HG02759 (cell line): ENCODE measurements at regions not wholly inside any gene's neighbourhood (a gene's known extent, or its start where the extent isn't known, plus 50 kb on each side); places are given as distances from the start of the nearest gene placed in this dataset.

Experiments
- ATAC-seq: cut with Tn5 transposase; IDR thresholded peaks from one replicate; pipeline ENCODE4 v1.9.1; 2021; ENCODE audit warnings: mild to moderate bottlenecking, moderate library complexity; ENCODE audit not compliant: unreplicated experiment

- peak; percentile 93 for ATAC-seq
These were observed 1196.9 kb downstream of the SORCS3 start for GRCh38 chr10:105837951-105838350.

- ATAC-seq: no peak
These were observed 1193.4 kb downstream of the SORCS3 start for GRCh38 chr10:105834261-105835059.

- no peak for ATAC-seq
These were observed 1186.0 kb downstream of the SORCS3 start for GRCh38 chr10:105827133-105827532.

GRCh38 chr10:105807935-105808587, 1167.0 kb downstream of the SORCS3 start:
- no peak for ATAC-seq

- ATAC-seq: no peak
These were observed 1162.1 kb downstream of the SORCS3 start for GRCh38 chr10:105803206-105803605.

GRCh38 chr10:105800641-105801040, 1159.6 kb downstream of the SORCS3 start:
- ATAC-seq: no peak

GRCh38 chr10:105798328-105798889, 1157.3 kb downstream of the SORCS3 start:
- no peak for ATAC-seq

- no peak for ATAC-seq
These were observed 1156.3 kb downstream of the SORCS3 start for GRCh38 chr10:105797234-105797890.

- no peak for ATAC-seq
These were observed 1152.0 kb downstream of the SORCS3 start for GRCh38 chr10:105793071-105793470.

- ATAC-seq: no peak
These were observed 1144.6 kb downstream of the SORCS3 start for GRCh38 chr10:105785721-105786120.

GRCh38 chr10:105783936-105784483, 1142.9 kb downstream of the SORCS3 start:
- no peak for ATAC-seq

GRCh38 chr10:105774881-105775280, 1133.8 kb downstream of the SORCS3 start:
- no peak for ATAC-seq

GRCh38 chr10:105774351-105774750, 1133.3 kb downstream of the SORCS3 start:
- no peak for ATAC-seq

- ATAC-seq: no peak
These were observed 1129.6 kb downstream of the SORCS3 start for GRCh38 chr10:105770524-105771212.

GRCh38 chr10:105769248-105770184, 1128.4 kb downstream of the SORCS3 start:
- no peak for ATAC-seq

GRCh38 chr10:105763611-105764010, 1122.5 kb downstream of the SORCS3 start:
- ATAC-seq: no peak

GRCh38 chr10:105761576-105762260, 1120.6 kb downstream of the SORCS3 start:
- no peak for ATAC-seq

- ATAC-seq: no peak
These were observed 1118.6 kb downstream of the SORCS3 start for GRCh38 chr10:105759669-105760068.
